AG09319 (cell line): ENCODE measurements at regions not wholly inside any gene's neighbourhood (a gene's known extent, or its start where the extent isn't known, plus 50 kb on each side); places are given as distances from the start of the nearest gene placed in this dataset.

ENCODE experiments used
- DNase-seq: peaks from one replicate; pipeline ENCODE4 v3.0.0-alpha.2; 2010; ENCODE audit warnings: low read depth; ENCODE audit errors: extremely low read depth
- CTCF ChIP-seq: IDR thresholded peaks from 2 replicates; pipeline ENCODE4 v1.5.1; 2011; ENCODE audit warnings: low read depth, mild to moderate bottlenecking, inconsistent platforms, low read length, moderate library complexity

GRCh38 chr3:44065311-44066094 lies 176.2 kb upstream of the TOPAZ1 start:
- no peak for DNase-seq
- TF ChIP-seq CTCF: no peak; the same call in 1 of the 2 replicates

- DNase-seq: no peak
- no peak for TF ChIP-seq CTCF
Measured at GRCh38 chr3:44066806-44067205, 174.9 kb upstream of the TOPAZ1 start.

- no peak for DNase-seq
- TF ChIP-seq CTCF: no peak
Measured at GRCh38 chr3:44067431-44067830, 174.3 kb upstream of the TOPAZ1 start.

GRCh38 chr3:44068753-44069152 lies 172.9 kb upstream of the TOPAZ1 start:
- DNase-seq: no peak
- TF ChIP-seq CTCF: no peak

- no peak for TF ChIP-seq CTCF
- DNase-seq: no peak
Measured at GRCh38 chr3:44069276-44069675, 172.4 kb upstream of the TOPAZ1 start.

GRCh38 chr3:44070841-44071546 lies 170.7 kb upstream of the TOPAZ1 start:
- TF ChIP-seq CTCF: no peak
- DNase-seq: no peak
